Endometrial microvascular endothelial cells (primary cell): ENCODE measurements at regions not wholly inside any gene's neighbourhood (a gene's known extent, or its start where the extent isn't known, plus 50 kb on each side); places are given as distances from the start of the nearest gene placed in this dataset.

Source experiments
- in situ Hi-C: cut with HindIII; loops from 2 replicates; pipeline ENCODE4 v1.10.0; 2017; ENCODE audit warnings: low sequenced_read_pairs, low pct_unique_long_range_greater_than_20kb; ENCODE audit errors: inconsistent ontology term

DNA sequence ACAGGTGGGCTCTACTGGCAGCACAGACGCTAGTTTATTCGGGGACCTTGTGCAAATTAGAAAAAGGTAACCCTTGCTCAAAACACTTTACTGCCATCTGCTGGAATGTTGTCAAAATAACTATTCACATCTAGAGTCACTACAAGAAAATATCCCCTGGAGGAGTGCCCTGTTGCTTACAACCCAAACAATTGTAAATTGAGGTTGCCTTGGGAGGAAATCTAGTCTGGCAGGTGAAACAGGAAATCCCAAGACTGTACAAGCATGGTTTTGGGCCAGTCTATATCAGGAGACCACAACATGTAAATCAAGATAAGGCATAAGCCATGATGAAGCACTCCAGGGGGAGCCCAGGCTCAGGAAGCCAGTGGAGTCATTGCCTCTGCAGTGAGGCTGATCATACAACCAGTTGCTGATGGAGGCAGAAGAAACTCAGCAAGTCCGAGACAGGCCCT is 136.8 kb upstream of the ACP3 start:
- in situ Hi-C loops, result loop anchor here (25.0 kb wide), 1 partner anchor 168 kb away; no protein-coding TSS in a partner anchor

DNA sequence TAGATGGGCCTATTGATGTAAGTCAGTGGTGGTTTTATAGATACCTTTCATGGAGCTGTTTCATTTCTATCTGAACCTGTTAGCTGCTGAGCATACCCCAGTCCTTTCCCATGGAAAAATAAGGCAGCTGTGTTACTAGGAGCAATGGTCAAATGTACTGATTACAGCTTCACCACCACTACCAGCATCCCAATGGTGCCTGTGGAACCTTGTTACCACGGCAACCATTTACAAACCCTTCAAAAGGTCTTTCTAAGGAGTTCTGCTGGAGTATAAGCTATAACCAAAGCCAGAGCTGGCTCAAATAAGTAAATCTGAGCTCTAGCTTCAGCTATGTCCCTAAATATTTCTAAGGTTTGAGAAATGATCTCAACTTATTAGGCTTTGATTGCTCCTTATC is 133.4 kb upstream of the ACP3 start:
- in situ Hi-C loops, result loop anchor here (25.0 kb wide), 1 partner anchor 172 kb away; no protein-coding TSS in a partner anchor

GRCh38 chr3:132187746-132188145 is 129.5 kb upstream of the ACP3 start:
- in situ Hi-C loops, result loop anchor here (25.0 kb wide), 1 partner anchor 175 kb away; no protein-coding TSS in a partner anchor

GRCh38 chr3:132189601-132190000 is 127.6 kb upstream of the ACP3 start:
- in situ Hi-C loops, result loop anchor here (25.0 kb wide), 1 partner anchor 177 kb away; no protein-coding TSS in a partner anchor

DNA sequence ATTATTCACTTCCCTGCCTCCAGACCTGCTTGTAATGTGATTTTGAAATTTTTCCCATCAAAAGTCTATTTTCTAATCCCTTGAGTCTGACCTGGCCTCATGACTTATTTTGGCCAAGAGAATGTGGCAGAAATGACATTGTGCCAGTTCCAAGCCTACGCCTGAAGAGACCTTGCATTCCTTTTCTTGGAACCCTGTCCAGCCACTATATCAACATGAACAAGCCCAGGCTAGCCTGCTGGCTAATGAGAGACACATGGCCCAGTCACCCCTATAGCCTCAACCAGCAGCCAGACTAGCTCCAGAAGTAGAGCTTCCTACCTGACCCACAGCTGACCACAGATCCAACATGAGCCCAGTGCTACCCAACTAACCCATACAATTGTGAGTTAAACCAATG is 121.1 kb upstream of the ACP3 start:
- in situ Hi-C loops, result loop anchor here (25.0 kb wide), 1 partner anchor 184 kb away; no protein-coding TSS in a partner anchor

DNA sequence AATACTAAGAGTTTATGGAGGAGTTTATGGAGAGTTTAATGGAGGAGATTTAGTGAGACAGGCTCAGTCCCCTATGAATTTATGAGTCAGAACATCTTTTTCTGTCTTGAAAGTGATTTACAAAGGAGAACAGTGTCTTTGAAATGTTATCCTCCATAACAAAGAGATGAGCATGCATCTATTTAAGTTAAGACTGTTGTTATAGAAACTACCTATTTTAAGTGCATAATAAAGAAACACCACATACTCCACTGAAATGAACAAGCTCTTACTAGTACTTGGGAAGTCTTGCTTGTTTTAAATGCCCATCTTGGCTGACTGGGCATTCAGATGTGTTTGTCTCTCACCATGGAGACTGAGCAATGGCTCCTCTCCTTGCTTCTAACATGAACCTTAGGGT is 118.7 kb upstream of the ACP3 start:
- in situ Hi-C loops, result loop anchor here (25.0 kb wide), 1 partner anchor 186 kb away; no protein-coding TSS in a partner anchor

DNA sequence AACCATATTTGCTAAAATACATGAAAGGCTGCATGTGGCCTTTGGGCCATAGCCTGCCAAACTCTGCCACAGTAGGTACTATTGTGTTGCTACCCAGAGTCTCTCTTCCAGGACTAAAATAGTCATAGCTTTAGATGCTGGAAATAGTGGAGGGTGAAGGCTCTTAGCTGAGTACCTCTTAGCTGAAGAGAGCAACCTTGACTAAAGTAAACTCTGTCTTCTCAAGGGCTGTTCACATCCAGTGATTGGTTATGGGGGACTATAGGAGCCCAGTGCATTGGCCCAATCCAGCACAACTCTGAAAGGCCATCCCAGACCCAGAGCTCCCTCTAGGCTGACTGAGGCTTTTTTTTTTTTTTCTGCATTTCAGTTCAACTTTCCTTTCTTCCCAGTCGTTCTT is 117.8 kb upstream of the ACP3 start:
- in situ Hi-C loops, result loop anchor here (25.0 kb wide), 1 partner anchor 187 kb away; no protein-coding TSS in a partner anchor

DNA sequence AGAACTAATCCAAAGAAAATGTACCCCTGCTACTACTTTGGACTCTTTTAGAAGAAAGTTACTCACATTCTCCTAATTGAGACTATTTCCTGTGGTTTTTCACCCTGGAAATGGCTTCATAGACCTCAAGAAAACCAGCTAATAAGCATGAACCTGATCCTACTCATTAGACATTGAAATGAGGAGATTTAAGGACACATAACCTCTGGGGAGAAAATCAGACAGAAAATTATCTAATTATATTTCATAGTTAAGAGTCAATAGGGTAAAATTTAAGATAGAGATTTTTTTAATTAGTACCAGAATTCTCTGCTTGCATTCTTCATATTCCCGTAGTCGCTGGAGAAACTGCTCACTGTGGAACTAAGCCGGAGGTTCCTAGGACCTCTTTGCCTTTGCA is 114.6 kb upstream of the ACP3 start:
- in situ Hi-C loops, result no loop called here

DNA sequence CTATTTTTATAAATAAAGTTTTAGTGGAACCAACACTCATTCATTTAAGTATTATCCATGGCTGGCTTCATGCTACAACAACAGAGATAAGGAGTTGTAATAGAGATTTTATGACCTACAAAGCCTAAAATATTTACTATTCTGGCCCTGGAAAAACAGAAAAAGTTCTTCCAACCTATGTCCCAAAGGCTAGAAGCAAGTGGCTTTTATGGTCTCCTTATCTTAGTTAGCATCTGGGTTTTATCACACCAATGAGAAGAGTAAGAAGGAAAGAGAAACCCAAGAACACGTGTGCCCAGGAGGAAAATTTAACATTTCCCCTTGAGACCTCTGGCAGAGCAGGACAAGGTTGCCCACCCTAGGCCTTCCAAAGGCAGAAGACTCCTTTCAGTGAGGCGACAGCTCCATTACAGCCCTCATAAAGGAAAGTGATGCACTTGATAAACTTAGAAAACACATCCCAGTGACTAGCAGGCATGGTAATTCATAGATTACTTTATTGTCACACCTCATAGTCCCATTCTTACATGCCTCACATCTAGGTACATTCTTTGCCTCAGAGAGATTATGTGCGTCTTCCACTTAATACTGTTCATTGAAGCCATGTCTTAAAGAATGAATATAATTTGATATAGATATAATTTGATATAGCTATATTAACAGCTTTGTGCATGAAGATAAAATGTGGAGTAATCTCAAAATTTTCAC is 113.2 kb upstream of the ACP3 start:
- in situ Hi-C loops, result no loop called here

GRCh38 chr3:132205609-132206008 is 111.6 kb upstream of the ACP3 start:
- in situ Hi-C loops, result no loop called here

GRCh38 chr3:132209855-132210254 is 107.4 kb upstream of the ACP3 start:
- in situ Hi-C loops, result no loop called here

DNA sequence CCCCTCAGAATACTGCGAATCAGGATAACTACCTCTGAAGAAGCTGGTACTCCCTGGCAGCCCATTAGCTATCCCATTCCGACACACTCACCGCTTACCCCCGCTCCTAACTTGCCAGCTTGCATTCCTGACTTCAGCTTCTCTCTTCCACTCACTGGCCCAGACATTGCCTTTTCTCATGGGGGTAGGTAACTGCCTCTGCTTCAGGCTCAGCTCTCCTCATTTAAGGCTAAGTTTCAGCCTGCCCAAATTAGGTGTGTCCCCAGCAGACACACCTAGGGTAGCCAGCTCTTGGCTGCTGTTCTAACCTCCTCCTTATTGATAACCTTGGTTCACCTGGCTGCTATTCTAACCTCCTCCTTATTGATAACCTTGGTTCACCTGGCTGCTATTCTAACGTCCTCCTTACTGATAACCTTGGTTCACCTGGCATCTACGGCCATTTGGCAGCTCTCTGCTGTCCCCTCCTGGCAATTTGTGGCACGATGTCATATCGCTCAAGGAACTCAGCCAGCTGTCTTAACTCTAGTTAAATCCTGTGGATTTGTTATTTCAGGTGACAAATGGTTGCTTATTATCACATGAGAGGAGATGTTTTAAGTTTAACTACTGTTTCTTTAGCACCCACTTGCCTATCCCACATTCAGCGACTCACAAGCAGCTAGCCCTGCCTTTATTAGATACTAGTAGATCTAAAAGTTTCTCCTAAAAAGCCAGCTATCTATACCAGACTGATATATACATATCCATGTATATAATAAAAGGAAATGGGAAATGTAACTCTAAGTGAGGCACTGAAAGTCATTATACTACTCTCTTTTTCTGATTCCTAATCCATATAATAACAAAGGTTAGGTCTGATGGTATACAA is 106.5 kb upstream of the ACP3 start:
- in situ Hi-C loops, result no loop called here

- in situ Hi-C loops, result no loop called here
Observed at GRCh38 chr3:132211896-132212295, 105.3 kb upstream of the ACP3 start.

DNA sequence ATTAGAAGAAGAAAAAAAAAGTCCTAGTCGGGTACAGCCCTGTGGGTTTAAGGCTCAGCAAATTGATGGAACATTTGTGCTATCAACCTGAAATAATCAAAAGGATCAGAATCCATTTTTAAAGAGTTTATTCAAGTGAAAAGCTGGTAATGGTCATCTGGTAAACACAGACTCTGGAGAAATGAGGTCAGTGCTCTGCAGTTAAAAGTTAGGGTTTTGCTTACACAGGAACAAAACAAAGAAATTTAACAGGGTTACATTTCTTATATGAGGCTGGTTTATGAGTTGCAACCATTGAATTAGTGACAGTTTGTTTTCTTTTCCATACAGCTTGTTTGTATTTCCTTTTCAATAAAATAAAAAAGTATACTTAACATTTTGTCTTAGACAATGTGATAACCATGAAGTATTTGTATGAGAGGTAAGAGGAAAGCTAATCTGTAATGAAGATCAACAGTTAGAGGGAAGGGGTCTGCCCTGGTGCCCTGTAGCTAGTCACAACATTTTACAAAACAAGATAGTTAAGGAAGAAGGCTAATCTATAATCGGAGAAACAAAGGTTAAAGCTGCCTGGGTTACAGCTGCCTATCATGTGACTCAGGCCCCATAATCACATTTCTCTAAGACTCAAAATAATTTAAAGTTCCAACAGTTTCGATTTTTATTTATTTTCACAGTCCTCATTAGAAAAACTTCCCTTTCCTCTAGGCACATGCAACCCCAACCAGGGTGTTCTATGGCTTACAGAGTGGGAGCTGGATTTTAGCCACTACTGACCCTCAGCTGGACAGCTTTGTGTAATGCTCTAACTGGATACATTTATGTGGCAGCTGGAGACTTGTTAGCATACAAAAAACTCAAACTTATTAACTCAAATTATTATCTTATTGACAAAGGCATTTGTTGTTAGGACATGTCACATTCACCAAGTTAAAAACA is 98.1 kb upstream of the ACP3 start:
- in situ Hi-C loops, result no loop called here

- in situ Hi-C loops, result no loop called here
Observed at GRCh38 chr3:132220986-132221385, 96.2 kb upstream of the ACP3 start.

- in situ Hi-C loops, result no loop called here
Observed at GRCh38 chr3:132222868-132223538, 94.2 kb upstream of the ACP3 start.

- in situ Hi-C loops, result no loop called here
Observed at GRCh38 chr3:132225664-132226063, 91.5 kb upstream of the ACP3 start.

DNA sequence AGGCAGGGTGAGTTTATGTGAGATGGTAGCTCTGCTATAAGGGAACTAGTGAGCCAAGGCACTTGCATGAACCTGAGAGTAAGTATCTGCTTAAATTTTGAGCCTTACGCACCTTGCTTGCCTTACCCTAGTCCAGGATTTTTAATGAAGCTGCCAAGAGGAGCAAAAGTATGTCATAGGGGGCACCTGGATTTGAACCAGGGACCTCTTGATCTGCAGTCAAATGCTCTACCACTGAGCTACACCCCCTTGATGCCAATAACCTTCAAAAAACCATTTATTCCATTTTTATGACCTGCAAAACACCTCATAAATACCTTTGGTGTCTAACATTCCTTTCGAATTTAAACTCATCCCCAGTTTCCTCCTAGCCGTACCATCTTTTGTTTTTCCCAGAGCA is 88.3 kb upstream of the ACP3 start:
- in situ Hi-C loops, result no loop called here
